CD14-positive monocyte (primary cell): ENCODE measurements at regions not wholly inside any gene's neighbourhood (a gene's known extent, or its start where the extent isn't known, plus 50 kb on each side); places are given as distances from the start of the nearest gene placed in this dataset.

ENCODE experiments used
- DNase-seq, 3 donors: peaks; one replicate each; pipeline ENCODE4 v3.0.0-alpha.2; 2011 to 2022
- H2AFZ ChIP-seq: 2 replicates; pipeline ENCODE4 v1.6.0; 2012; ENCODE audit warnings: mild to moderate bottlenecking, low read depth, low read length, inconsistent platforms; ENCODE audit not compliant: insufficient read depth, poor library complexity, severe bottlenecking
- H3K27ac ChIP-seq, 2 donors: 1 replicate in 1 of 2; 2 replicates in 1 of 2; pipeline ENCODE4 v1.5.1; 2012 to 2013; ENCODE audit warnings: low read length in 2 of 2, control low read depth in 1 of 2, inconsistent platforms in 1 of 2, low read depth in 1 of 2, mild to moderate bottlenecking in 1 of 2
- H3K27me3 ChIP-seq, 2 donors: one replicate each; pipeline versions ENCODE4 v1.6.0 to v1.6.1; 2011 to 2013; ENCODE audit warnings: low read length in 2 of 2; ENCODE audit not compliant: control insufficient read depth in 2 of 2, insufficient read depth in 2 of 2
- H3K36me3 ChIP-seq, 2 donors: replicated peaks in 1 of 2; 1 replicate in 1 of 2; 2 replicates in 1 of 2; pipeline versions ENCODE4 v1.5.1 to v1.6.1; 2012 to 2013; ENCODE audit warnings: low read length in 2 of 2, control low read depth in 1 of 2, inconsistent platforms in 1 of 2, mild to moderate bottlenecking in 1 of 2; ENCODE audit not compliant: insufficient read depth in 2 of 2, control insufficient read depth in 1 of 2
- H3K4me1 ChIP-seq, 2 donors: 1 replicate in 1 of 2; 2 replicates in 1 of 2; pipeline versions ENCODE4 v1.5.1 to v1.6.1; 2012 to 2013; ENCODE audit warnings: low read length in 2 of 2, control low read depth in 1 of 2, inconsistent platforms in 1 of 2, mild to moderate bottlenecking in 1 of 2, moderate library complexity in 1 of 2; ENCODE audit not compliant: insufficient read depth in 2 of 2, control insufficient read depth in 1 of 2
- H3K4me2 ChIP-seq: replicated peaks from 2 replicates; pipeline ENCODE3; 2012; ENCODE audit warnings: low read length, moderate library complexity, mild to moderate bottlenecking; ENCODE audit not compliant: poor library complexity, severe bottlenecking; ENCODE audit errors: extremely low read depth
- H3K4me3 ChIP-seq, 3 experiments: fragments of 200-600 bp in 1 of 3; sonication (generic) in 1 of 3; replicated peaks in 1 of 3; 1 replicate in 2 of 3; 2 replicates in 1 of 3; pipeline ENCODE4 v1.5.1; 2011 to 2013; ENCODE audit warnings: low read length in 3 of 3, mild to moderate bottlenecking in 3 of 3, control low read depth in 2 of 3, low read depth in 2 of 3, inconsistent platforms in 1 of 3, moderate library complexity in 1 of 3
- H3K79me2 ChIP-seq: 2 replicates; pipeline ENCODE4 v1.6.0; 2012; ENCODE audit warnings: mild to moderate bottlenecking, control low read depth, inconsistent platforms, low read length, moderate library complexity; ENCODE audit not compliant: insufficient read depth
- H3K9ac ChIP-seq: 2 replicates; pipeline ENCODE4 v1.6.0; 2017; ENCODE audit warnings: low read length, mild to moderate bottlenecking; ENCODE audit not compliant: insufficient read depth, poor library complexity, severe bottlenecking
- H3K9me3 ChIP-seq, 2 donors: replicated peaks in 1 of 2; 1 replicate in 1 of 2; 2 replicates in 1 of 2; pipeline versions ENCODE4 v1.5.1 to v1.6.1; 2012 to 2013; ENCODE audit warnings: low read length in 2 of 2, control low read depth in 1 of 2; ENCODE audit not compliant: control insufficient read depth in 1 of 2, insufficient read depth in 1 of 2
- H4K20me1 ChIP-seq: 2 replicates; pipeline ENCODE4 v1.6.0; 2012; ENCODE audit warnings: mild to moderate bottlenecking, low read length, control low read depth, moderate library complexity; ENCODE audit not compliant: insufficient read depth
- H3K27ac Mint-ChIP-seq, 7 donors: one replicate each; pipeline ENCODE4 v1.8.0; 2020; ENCODE audit warnings: mild to moderate bottlenecking in 7 of 7, mixed read lengths in 7 of 7, moderate library complexity in 6 of 7, inconsistent platforms in 2 of 7
- H3K27me3 Mint-ChIP-seq, 3 donors: one replicate each; pipeline ENCODE4 v1.8.0; 2021 to 2022; ENCODE audit warnings: low read depth in 3 of 3, mild to moderate bottlenecking in 3 of 3, mixed read lengths in 3 of 3, moderate library complexity in 3 of 3, inconsistent platforms in 1 of 3
- H3K36me3 Mint-ChIP-seq, 2 donors: one replicate each; pipeline ENCODE4 v1.8.0; 2020; ENCODE audit warnings: mixed read lengths in 2 of 2, inconsistent platforms in 1 of 2, mild to moderate bottlenecking in 1 of 2
- H3K4me1 Mint-ChIP-seq: one replicate; pipeline ENCODE4 v1.8.0; 2020; ENCODE audit warnings: mild to moderate bottlenecking, mixed read lengths
- H3K4me3 Mint-ChIP-seq, 2 donors: one replicate each; pipeline ENCODE4 v1.8.0; 2020; ENCODE audit warnings: mild to moderate bottlenecking in 2 of 2, mixed read lengths in 2 of 2, moderate library complexity in 1 of 2
- H3K9me3 Mint-ChIP-seq, 7 donors: one replicate each; pipeline ENCODE4 v1.8.0; 2020 to 2022; ENCODE audit warnings: mixed read lengths in 7 of 7, mild to moderate bottlenecking in 6 of 7, moderate library complexity in 6 of 7, inconsistent platforms in 2 of 7
- CTCF ChIP-seq: fragments of 200-600 bp; IDR thresholded peaks from one replicate; pipeline ENCODE4 v1.8.0; 2022; ENCODE audit warnings: antibody characterized with exemption, mild to moderate bottlenecking
- WGBS: methylation state at CpG from one replicate; pipeline ENCODE4 v1.1.5; 2013; ENCODE audit warnings: missing lambda C conversion rate; ENCODE audit not compliant: insufficient coverage; 5-methylcytosine and 5-hydroxymethylcytosine counted together
- intact Hi-C, 2 donors: fragments of 100-400 bp; cut with micrococcal nuclease; formaldehyde crosslinking; loops; one replicate each; pipeline versions ENCODE4 v1.15.0 to v1.15.1; 2023

- Histone ChIP-seq H3K4me3 (no peak overlapping the region), H3K36me3 (no peaks in the 10 kb centered on the region), H3K27me3 (no peaks in the 10 kb centered on the region), H3K27ac (no peak overlapping the region), H4K20me1 (no peaks in the 10 kb centered on the region), H2AFZ (no peak overlapping the region), H3K4me1 (no peaks in the 10 kb centered on the region), H3K79me2 (no peaks in the 10 kb centered on the region), H3K4me2 (no peak overlapping the region), H3K9ac (no peak overlapping the region), H3K9me3 (peaks cover 10 to 13% of the 10 kb centered on the region in 2 donors)
- TF ChIP-seq CTCF = no peak
- peaks cover 6 to 14% (median 12%) of the 10 kb centered on the region in 7 donors for H3K9me3 Mint-ChIP-seq
- no peak overlapping the region for H3K4me3 Mint-ChIP-seq
- intact Hi-C loops = no loop called here
- no peaks in the 10 kb centered on the region for H3K4me1 Mint-ChIP-seq
- peaks cover 0 to 3% (median 0%) of the 10 kb centered on the region in 3 donors for H3K27me3 Mint-ChIP-seq
- H3K27ac Mint-ChIP-seq = no peak overlapping the region
- no peak for DNase-seq
- no peaks in the 10 kb centered on the region for H3K36me3 Mint-ChIP-seq
These were observed 183.5 kb downstream of the SLC4A3 start for GRCh38 chr2:219810895-219811294.

GRCh38 chr2:219812672-219813071 is 185.2 kb downstream of the SLC4A3 start:
- H3K27ac ChIP-seq = no peak overlapping the region
- intact Hi-C loops = no loop called here
- H3K79me2 ChIP-seq = no peaks in the 10 kb centered on the region
- no peaks in the 10 kb centered on the region for H3K36me3 Mint-ChIP-seq
- H3K4me2 ChIP-seq = no peak overlapping the region
- H3K27me3 ChIP-seq = no peaks in the 10 kb centered on the region
- 44% methylated on average over 2 of the region's 2 CpGs for WGBS
- no peaks in the 10 kb centered on the region for H3K4me1 Mint-ChIP-seq
- H3K9me3 Mint-ChIP-seq = peaks cover 5 to 17% (median 12%) of the 10 kb centered on the region in 7 donors
- TF ChIP-seq CTCF = no peak
- no peak overlapping the region for H3K9ac ChIP-seq
- H3K27me3 Mint-ChIP-seq = peaks cover 0 to 3% (median 0%) of the 10 kb centered on the region in 3 donors
- H3K9me3 ChIP-seq = peaks cover 10 to 13% of the 10 kb centered on the region in 2 donors
- H3K4me3 Mint-ChIP-seq = no peak overlapping the region
- no peaks in the 10 kb centered on the region for H3K36me3 ChIP-seq
- no peaks in the 10 kb centered on the region for H3K4me1 ChIP-seq
- no peak overlapping the region for H3K4me3 ChIP-seq
- H2AFZ ChIP-seq = no peak overlapping the region
- no peaks in the 10 kb centered on the region for H4K20me1 ChIP-seq
- DNase-seq = no peak
- no peak overlapping the region for H3K27ac Mint-ChIP-seq
